Skeletal muscle tissue (tissue), 3 donors: ENCODE measurements at regions not wholly inside any gene's neighbourhood (a gene's known extent, or its start where the extent isn't known, plus 50 kb on each side); places are given as distances from the start of the nearest gene placed in this dataset.
"Not testable (repeated sequence)": the region's sequence is repeated elsewhere in the genome, so short reads cannot be mapped to it uniquely, and the experiment has no call there.

Experiments used
- H3K27ac ChIP-seq: one replicate; pipeline ENCODE4 v1.7.0; 2013; ENCODE audit warnings: mild to moderate bottlenecking, low read depth, low read length, inconsistent platforms
- H3K27me3 ChIP-seq, 3 donors: one replicate each; pipeline ENCODE4 v1.7.0; 2013; ENCODE audit warnings: low read length in 3 of 3; ENCODE audit not compliant: control insufficient read depth in 3 of 3, insufficient read depth in 3 of 3
- H3K36me3 ChIP-seq, 3 donors: one replicate each; pipeline ENCODE4 v1.7.0; 2013; ENCODE audit warnings: low read length in 3 of 3; ENCODE audit not compliant: control insufficient read depth in 3 of 3, insufficient read depth in 3 of 3
- H3K4me1 ChIP-seq, 3 donors: one replicate each; pipeline ENCODE4 v1.7.0; 2013; ENCODE audit warnings: low read length in 3 of 3, mild to moderate bottlenecking in 3 of 3; ENCODE audit not compliant: control insufficient read depth in 3 of 3, insufficient read depth in 3 of 3
- H3K4me3 ChIP-seq, 3 donors: one replicate each; pipeline ENCODE4 v1.7.0; 2013; ENCODE audit warnings: low read length in 3 of 3
- H3K9ac ChIP-seq, 3 donors: one replicate each; pipeline ENCODE4 v1.7.0; 2013; ENCODE audit warnings: low read length in 3 of 3, mild to moderate bottlenecking in 3 of 3, moderate library complexity in 2 of 3, low read depth in 1 of 3
- H3K9me3 ChIP-seq, 3 donors: one replicate each; pipeline ENCODE4 v1.7.0; 2013; ENCODE audit warnings: low read length in 3 of 3; ENCODE audit not compliant: control insufficient read depth in 3 of 3
- donor health status: Osteomylitis.

DNA sequence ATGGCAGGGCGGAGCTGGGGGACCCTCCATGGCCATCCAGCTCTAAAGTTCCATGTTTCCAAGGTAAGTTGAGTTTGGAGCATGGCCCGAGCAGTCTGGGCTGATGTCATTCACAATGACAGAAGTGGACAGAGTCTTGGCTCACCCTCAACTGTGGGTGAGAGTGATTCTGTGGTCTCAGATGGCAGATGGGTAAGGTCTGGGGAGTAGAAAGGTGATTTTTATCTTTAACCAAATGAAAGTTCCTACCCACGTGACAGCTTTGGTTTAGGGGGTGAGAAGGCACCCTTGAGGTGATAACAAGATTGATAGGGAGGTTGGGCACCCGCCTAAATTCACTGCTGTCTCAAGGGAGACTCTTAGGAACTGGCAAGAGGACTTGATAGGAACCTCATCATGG is 57.6 kb upstream of the PDZD8 start:
- Histone ChIP-seq H3K9me3 (no peaks in the 10 kb centered on the region), H3K4me3 (no peak overlapping the region), H3K27me3 (peaks cover 15 to 30% (median 17%) of the 10 kb centered on the region in 3 donors), H3K4me1 (no peaks in the 10 kb centered on the region), H3K9ac (no peak overlapping the region), H3K36me3 (no peaks in the 10 kb centered on the region), H3K27ac (no peak overlapping the region)

DNA sequence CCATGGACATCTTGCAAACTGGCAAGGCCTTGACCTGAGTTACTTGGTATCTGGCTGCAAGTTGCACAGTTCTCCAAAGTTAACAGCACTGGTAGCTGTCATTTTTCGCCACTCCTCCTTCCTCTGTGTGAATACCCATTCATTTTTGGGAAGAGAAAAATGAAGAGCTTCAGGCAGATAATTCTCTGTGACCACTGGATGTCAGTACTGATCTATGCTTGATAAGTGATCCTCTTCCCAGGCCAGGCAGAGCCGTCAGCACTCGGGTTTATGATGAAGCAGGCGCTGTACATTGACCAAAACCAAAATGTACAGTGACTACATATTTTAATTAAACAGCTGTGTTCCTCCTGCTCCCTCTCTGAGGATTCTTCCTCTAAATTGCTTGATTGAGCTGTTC is 55.9 kb upstream of the PDZD8 start:
- Histone ChIP-seq H3K4me3 (no peak overlapping the region), H3K9me3 (no peaks in the 10 kb centered on the region), H3K4me1 (no peaks in the 10 kb centered on the region), H3K36me3 (no peaks in the 10 kb centered on the region), H3K9ac (no peak overlapping the region), H3K27ac (no peak overlapping the region), H3K27me3 (peaks cover 10 to 24% (median 17%) of the 10 kb centered on the region in 3 donors)

DNA sequence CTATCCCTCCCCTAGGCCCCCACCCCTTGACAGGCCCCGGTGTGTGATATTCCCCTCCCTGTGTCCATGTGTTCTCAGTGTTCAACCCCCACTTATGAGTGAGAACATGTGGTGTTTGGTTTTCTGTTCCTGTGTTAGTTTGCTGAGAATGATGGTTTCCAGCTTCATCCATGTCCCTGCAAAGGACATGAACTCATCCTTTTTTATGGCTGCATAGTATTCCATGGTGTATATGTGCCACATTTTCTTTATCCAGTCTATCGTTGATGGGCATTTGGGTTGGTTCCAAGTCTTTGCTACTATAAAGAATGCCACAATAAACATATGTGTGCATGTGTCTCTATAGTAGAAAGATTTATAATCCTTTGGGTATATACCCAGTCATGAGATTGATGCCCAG is 55.3 kb upstream of the PDZD8 start:
- not testable (repeated sequence) for H3K27ac ChIP-seq, H3K9me3 ChIP-seq, H3K4me1 ChIP-seq, H3K9ac ChIP-seq, H3K36me3 ChIP-seq, H3K4me3 ChIP-seq
- peaks cover 10 to 24% (median 17%) of the 10 kb centered on the region in 3 donors for H3K27me3 ChIP-seq

DNA sequence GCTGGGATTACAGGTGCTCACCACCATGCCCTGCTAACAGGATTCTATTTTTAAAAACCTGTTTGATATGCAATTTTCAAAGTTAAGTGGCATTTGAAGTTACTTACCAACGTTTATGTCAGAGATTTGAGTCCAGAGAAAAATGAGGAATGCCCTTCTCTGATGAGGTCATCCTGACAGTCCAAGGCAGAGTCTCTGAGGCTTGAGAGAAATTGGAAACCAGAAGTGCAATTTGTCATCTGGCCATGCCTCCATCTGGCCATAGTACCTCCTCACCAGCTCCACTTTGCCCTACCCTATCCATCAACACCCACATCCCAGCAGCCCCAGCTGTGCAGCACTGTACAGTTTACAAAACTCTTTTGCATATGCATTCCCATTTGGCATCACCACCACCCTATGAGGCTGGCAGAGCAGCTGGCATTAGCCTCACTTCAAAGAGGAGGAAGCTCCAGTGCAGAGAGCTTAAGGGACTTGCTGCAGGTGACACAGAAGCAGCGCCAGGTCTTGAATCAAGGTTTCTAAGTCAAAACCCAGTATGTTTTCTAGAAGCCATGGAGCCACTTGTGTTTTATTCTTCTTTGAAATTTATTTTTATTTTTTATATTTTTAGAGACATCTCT is 54.5 kb upstream of the PDZD8 start:
- Histone ChIP-seq H3K9ac (no peak overlapping the region), H3K27ac (no peak overlapping the region), H3K27me3 (peaks cover 10 to 24% (median 17%) of the 10 kb centered on the region in 3 donors), H3K9me3 (no peaks in the 10 kb centered on the region), H3K4me1 (no peaks in the 10 kb centered on the region), H3K36me3 (no peaks in the 10 kb centered on the region), H3K4me3 (no peak overlapping the region)

DNA sequence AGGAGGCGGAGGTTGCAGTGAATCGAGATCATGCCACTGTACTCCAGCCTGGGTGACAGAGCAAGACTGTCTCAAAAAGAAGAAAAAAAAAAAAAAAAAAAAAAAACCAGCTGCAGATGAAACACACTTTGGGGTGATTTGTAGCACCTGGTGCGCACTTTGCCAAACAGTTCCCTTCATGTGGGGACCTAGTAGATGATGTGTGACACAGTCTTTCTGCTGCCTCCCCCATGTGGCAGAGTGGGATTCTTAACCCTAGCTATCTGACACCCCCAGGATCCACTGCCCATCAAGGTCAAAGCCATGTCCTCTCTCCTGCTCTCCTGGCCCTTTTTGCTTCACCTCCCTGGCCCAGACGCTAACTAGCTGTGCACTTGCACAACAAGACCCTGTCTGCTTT is 52.1 kb upstream of the PDZD8 start:
- H3K27ac ChIP-seq = no peak overlapping the region
- no peak overlapping the region for H3K9ac ChIP-seq
- H3K36me3 ChIP-seq = no peaks in the 10 kb centered on the region
- H3K9me3 ChIP-seq = no peaks in the 10 kb centered on the region
- no peak overlapping the region for H3K4me3 ChIP-seq
- peaks cover 0 to 4% (median under 1%) of the 10 kb centered on the region in 3 donors for H3K27me3 ChIP-seq
- no peaks in the 10 kb centered on the region for H3K4me1 ChIP-seq

DNA sequence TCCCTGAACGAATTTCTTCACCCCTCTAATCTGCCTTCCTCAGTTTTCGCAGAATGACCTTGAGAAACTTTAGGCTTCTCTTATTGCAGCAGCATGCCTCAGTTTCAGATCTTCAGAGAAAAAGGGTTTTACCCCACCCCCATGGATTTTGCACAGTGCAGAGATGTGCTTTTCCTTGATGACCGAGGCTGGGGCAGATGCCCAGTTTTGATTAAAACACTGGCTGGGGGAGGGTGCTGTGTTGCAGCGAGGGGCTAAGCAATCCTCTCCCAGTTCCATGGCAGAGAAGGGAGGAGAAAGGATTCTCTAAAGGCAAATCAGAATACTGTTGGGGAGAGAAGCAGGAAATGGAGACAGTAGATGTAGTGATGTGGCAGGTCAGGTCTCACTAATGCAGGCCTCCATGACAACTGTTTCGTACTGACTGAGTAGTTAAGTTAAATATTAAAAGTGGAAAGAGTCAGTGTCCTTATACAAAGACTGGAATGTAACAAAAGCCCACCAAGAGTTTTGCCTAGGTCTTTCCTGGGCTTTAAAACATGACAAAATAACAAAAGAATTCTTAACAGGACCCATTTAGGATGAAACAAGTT is 50.8 kb upstream of the PDZD8 start:
- Histone ChIP-seq H3K27me3 (peaks cover 0 to 4% (median 0%) of the 10 kb centered on the region in 3 donors), H3K9me3 (no peaks in the 10 kb centered on the region), H3K9ac (no peak overlapping the region), H3K4me3 (no peak overlapping the region), H3K36me3 (no peaks in the 10 kb centered on the region), H3K27ac (no peak overlapping the region), H3K4me1 (no peaks in the 10 kb centered on the region)

DNA sequence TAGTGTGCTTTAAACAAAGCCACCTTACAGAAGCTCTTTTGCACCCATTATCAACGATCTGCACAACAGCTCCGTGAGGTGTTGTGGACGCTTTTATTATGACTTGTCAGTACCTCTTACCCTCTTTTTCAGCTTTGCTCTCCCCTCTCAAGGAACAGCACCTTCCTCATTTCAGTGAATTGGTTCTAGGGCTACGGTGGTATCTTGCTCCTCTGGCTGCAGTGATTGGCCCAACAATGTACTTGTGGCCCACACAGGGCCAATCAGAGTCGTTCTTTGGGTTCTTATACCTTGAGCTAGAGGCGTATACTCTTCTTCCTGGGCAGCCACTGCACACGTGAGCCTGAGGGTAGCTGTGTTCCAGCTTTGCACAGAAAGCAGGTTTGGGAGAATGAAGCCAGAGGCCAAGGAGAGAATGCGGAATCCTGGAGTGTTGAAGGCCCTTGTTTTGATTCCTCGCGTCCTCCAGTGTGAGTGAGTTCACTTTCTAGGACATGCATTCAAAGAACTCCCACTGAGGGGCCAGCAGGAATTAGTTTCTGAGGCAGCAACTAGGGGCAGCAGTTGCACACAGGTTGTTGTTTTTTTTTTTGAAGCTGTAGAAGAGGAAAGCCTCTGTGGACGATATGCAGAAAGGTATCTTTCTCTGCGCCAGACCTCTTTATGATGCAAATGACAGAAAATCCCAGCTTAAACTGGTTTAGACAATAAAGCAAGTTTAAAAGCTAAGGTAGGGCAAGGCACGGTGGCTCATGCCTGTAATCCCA is 49.8 kb upstream of the PDZD8 start:
- H3K4me1 ChIP-seq = no peaks in the 10 kb centered on the region
- no peak overlapping the region for H3K27ac ChIP-seq
- H3K4me3 ChIP-seq = no peak overlapping the region
- H3K36me3 ChIP-seq = no peaks in the 10 kb centered on the region
- H3K9ac ChIP-seq = no peak overlapping the region
- H3K9me3 ChIP-seq = no peaks in the 10 kb centered on the region
- peaks cover 0 to 4% (median 0%) of the 10 kb centered on the region in 3 donors for H3K27me3 ChIP-seq
